ENCODE measurements at regions not wholly inside any gene's neighbourhood (a gene's known extent, or its start where the extent isn't known, plus 50 kb on each side); places are given as distances from the start of the nearest gene placed in this dataset.

- TF ChIP-seq EZH2 (IDR thresholded peaks at IDR 0.05; ENCODE audit: insufficient read depth, poor library complexity, severe bottlenecking) (no peak), EZH2phosphoT487 (IDR thresholded peaks at IDR 0.05; ENCODE audit: insufficient read depth, low read depth) (no peak)
Observed at GRCh38 chr1:221988829-221989228, 246.9 kb upstream of the DUSP10 start.

All from GM23248 (cell line).